ENCODE measurements at regions not wholly inside any gene's neighbourhood (a gene's known extent, or its start where the extent isn't known, plus 50 kb on each side); places are given as distances from the start of the nearest gene placed in this dataset.
"Not testable (repeated sequence)": the region's sequence is repeated elsewhere in the genome, so short reads cannot be mapped to it uniquely, and the experiment has no call there.

DNA sequence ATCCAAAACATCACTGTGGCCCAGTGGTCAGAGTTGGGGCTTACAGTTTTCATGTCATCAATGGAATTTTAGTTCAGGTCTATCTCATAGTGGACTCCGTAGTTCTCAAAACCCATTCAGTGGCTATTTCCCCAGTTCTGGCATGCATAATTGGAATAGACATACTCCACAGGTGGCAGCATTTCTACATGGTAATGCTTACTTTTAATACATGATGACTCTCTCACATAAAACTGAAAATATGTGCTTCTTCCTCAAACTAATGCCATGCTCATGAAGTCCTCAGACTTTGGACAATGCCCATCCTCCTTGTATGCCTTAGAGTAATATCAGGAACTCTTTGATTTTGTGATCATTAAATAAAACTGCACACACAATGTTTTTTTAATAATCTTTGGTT, 857.4 kb upstream of the GOT2 start:
- no peak for DNase-seq

DNA sequence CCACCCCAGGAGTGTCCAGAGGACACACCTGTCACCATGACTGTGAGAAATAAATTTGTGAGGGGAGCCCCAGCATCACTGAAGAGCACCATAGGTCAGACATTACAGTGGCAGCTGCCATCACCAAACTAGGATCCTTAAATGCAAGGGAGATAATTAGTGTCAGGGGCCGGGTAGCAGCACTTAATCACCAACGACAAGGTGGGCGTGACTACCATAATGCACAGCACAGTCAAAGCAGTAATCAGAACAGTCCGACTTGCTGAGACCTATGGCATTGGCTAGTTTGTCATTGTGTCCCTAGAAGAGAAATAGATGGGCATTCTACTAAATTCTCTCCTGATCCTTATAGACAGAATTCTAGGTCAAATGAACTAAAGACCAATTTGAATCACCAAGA, 856.7 kb upstream of the GOT2 start:
- no peak for DNase-seq

DNA sequence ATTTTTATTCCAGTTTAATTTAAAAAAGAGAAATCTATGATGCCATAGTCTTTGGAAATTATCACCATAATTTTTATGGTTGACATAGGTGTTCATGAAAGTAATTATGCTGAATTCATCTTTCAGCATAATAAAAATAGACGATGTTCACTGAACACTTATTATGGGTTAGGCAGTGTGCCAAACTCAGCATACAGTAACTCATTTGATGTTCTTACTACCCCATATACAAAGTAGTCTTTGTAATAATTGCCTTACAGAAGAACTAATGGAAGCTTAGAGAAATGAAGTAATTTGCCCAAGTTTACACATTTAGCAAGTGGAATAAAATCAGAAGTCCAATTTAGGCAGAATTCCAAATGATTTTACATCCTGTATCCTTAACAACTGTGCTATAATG, 852.2 kb upstream of the GOT2 start:
- DNase-seq: no peak

DNA sequence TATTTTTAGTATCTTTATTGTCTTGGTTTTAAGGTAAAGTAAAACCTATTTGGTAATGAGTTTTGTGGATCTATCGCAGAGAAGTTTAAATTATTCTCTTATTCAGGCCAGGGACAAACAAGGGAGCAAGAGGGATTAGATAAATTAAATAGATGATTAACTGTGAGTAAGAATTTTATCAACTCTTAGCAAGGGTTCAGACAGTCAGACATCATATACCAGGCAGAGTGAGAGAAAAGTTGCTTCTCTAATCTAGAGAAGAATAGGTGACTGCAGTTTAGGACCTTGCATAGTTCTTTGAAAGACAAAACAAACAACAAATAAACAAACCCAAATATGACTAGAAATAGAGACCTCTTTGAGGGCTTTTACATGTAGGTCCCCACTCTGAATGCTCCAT, 840.2 kb upstream of the GOT2 start:
- no peak for DNase-seq

DNA sequence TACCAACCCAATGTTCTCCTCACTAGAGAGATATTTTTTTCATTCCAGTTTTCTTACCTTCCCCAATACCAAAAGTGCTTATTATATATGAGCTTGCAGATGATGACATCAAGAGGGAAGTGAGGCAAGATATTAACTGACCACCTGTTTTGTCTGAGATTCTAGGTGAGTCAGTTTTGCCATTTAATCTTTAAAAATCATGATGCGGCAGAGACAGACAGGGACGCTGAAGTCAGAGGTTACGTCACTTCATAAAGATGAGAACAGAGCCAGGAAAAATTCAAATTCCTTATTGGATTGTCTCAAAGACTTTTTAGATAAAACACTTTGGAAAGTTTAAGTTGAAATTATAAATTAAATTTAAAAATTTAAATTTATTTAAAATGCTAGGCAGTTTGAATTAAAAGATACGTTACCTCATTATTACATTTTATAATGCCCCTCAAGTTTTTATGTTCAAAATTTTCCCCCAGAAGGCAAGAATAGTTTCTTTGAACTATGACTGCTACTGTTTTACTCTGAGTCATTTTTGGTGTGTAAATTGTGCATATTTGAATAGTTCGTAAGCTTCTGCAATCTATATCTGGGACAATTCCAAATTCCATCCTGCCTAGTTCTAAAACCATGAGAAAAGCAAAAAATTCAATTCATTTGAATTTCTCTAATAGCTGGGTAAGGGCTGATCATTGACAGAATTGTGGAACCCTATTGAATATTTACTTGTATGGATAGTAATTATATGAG, 839.6 kb upstream of the GOT2 start:
- no peak for DNase-seq

DNA sequence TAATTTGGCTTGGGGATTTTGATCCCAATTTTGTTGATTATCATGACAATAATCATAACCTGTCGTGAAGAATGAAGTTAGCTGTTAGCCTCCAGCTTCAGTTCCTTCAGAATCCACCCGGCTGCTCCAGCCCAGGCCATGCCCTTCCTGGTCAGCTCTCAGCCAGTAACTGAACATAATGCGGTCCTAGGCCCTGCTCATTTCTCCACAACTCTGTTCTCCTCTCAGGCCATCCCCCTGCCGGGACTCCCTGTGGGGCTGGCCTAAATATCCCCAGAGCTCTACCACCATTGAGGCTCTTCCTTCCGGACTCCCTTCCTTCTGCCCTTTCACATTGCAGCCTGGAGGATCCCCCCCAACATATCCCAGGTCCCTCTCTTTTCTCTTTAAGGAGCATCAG, 833.4 kb upstream of the GOT2 start:
- no peak for DNase-seq

DNA sequence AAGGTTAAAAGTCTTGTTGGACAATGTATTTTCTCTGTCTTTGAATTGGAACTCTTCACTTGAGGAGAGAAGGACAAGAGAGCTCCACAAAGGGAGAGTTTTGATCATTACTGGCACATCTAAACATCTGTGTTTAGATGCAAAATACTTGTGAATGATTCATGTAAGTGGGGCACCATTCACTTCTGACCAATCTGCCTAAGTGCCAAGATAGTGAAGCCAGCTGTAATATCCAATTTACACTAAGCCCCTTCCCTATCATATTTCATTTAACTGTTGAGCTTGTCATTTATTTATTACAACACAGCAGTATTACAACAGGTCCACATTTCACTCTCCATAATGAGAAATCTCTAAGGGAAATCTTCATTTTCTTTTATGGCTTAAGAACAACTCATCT, 832.3 kb upstream of the GOT2 start:
- no peak for DNase-seq

DNA sequence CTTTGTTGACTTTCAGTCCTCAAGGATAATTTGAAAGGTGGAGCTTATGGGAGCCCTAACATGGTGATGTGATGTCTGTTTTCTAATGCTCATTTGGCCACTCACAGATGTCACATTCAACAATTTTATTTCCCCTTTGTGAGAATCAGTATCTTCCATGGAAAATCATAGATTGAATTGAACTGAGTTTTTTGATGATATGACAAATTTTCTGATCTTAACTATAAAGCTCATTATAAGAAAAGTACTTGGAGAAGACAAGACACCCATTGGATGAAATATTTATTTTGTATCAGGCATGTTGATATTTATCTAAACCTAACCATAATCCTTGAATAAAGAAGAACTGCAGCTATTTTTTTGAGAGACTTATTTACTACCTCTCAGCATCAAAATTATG, 824.6 kb upstream of the GOT2 start:
- DNase-seq: no peak

DNA sequence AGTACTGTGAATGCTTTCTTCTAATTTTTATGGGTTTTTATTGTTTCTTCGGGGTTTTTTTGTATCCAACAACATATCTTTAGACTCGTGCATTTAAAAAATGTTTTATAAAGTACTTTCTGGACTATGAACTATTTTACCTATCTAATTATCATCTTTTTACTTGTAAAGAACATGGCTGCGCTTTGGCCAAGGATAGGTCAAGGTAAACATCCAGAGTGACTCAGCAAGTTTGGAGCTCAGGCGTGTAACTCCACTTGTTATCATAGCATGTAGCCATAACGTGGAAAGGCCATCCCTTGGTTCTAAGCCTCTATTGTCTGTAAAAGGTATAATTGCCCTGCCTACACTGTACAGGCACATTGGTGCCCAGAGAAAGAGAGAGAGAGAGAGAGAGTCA, 818.0 kb upstream of the GOT2 start:
- no peak for DNase-seq

DNA sequence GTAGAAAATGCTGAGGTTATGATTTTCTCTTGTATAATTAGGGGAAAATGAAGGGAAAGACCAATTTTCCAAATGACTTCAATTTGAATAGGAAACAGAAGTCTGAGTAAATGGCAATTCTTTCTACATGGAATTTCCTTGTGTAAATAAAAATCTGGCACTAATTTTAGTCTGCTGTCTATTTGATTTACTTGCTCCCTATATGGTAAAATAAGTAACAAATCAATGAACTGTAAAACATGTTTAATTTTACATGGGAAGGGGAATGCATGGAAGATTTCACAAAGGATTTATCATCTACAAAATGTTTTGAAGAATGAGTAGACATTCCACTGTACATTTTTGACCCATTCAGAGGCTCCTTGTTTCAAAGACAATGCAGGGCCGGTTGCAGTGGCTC, 811.6 kb upstream of the GOT2 start:
- DNase-seq: no peak

DNA sequence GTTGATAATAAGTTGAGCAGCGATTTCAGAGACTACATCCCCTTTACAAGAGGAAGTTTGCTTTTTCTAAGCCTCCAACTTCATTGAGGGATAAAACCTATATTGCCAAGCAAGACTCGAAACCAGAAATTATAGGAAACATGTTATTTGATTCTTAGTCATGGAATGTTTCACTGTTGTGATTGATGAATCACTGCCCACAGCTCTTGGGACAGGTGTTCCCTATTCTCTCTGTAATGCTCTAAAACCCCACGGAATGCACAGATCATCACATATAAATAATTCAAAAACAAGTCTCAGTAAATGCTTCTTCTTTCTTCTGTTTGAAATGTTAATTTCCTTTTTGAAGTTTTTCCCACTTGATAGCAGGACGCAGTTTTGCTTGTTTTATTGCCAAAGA, 809.5 kb upstream of the GOT2 start:
- no peak for DNase-seq

DNA sequence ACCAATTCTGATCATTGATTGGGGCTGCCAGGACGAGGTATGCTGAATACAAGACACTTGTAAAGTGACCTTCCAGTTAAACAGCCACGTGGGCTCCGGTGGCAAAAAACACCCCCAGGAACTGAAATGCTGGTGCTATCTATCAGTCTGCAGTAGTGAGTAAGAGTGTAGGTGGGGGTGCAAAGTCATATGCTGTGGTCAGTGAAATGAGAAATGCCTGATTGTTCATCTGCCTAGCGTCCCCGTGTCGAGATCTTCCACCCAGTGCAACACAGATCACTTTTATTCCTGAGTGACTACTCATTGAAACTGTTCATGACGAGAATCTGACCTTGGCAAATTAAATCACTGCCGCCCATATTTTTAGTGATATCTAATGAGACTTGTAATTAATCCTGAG, 806.5 kb upstream of the GOT2 start:
- peak; percentile 12 for DNase-seq

DNA sequence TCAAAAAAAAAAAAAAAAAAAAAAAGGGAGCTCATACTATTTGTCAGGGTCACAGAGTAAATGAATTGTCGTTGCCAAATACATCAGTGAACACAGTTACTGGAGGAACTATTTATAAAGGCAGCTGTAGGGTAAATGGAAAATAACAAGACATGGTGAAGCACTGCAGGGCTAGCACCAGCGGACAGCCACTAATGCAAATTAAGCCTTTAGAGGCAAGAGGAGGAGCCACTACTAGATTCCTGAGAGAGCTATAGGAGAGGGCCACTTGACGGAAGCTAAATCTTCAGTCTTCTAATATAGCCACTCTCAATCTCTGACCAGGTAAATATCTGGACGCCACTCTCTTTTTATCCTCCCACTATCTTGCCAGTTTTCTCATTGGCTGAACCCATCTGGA, 801.2 kb upstream of the GOT2 start:
- no peak for DNase-seq

DNA sequence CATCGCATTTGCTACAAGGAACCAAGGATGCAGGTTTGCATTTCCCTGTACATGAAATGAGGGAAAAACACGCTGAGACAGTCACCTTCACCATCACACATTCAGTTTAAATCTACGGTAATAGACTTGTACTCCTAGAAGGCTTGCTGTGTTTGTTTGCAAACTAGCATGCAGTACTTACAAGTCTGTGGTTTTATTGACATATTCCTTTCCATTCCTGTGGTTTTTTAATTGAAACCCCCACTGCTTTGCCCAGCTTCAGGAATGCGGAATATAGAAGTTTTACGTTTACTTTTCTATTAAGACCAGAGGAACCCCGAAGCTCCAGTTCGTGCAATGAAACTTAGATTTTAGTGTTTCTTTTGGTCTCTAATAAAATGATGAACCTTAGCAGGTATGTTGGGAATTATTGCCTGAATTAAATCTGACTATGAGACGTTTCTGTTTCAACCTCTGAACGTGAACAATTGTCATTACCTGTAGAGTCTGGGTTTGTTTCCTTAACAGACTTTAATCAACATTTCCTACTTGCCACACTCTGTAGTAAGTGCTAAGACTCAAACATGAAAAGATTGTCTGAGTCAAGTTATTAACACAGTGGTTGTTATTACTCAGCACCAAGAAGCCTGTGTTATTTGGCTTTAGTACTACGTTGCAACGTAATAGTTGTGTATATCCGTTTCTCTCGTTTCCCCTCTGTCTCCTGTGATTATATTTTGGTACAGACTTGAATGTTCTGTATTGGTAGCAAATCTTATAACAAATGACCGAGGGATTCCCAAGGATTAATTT, 793.3 kb upstream of the GOT2 start:
- DNase-seq: no peak

DNA sequence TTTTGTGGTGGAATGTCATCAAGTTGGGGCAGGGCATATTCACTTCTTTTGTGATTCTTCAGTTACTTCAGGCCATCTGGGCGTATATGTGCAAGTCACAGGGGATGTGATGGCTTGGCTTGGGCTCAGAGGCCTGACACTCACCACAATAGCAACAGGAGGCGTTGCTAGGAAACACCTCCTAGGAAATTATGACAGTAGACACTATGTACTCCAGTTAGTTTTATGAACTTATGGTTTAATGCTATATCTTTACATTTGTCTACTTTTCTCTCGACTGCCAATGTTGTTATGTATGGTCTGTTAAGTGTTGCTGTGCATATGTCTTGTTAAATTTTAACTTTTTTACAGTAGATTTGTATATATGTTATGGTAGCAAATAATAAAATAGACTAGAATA, 788.7 kb upstream of the GOT2 start:
- DNase-seq: no peak

DNA sequence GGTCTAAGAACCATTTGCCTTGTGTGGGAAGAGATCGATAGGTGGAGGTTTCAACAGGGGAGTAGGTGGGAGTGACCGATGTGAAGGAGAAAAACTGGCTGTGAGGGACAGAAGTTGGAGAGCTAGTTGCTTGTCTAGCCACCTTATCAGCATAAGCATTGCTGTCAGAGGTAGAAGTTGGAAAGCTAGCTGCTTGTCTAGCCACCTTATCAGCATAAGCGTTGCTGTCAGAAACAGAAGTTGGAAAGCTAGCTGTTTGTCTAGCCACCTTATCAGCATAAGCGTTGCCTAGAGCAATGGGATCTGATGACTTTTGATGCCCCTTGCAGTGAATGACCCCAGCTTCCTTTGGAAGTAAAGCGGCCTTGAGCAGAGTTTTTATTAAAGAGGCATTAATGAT, 784.6 kb upstream of the GOT2 start:
- DNase-seq: not testable (repeated sequence)

DNA sequence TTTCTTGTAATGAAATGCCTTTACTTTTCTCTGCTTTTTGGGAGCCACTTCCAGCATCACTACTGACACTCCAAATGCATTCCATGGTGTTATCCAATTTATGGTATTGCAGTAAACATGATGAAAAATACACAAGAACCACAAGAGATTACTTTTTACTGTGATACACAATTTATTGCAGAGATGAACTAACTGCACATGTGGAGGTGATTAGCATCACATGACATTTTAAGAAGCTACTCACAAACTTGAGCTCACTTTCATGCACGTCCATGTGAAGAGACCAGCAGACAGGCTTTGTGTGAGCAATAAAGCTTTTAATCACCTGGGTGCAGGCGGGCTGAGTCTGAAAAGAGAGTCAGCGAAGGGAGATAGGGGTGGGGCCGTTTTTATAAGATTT, 780.5 kb upstream of the GOT2 start:
- no peak for DNase-seq

DNA sequence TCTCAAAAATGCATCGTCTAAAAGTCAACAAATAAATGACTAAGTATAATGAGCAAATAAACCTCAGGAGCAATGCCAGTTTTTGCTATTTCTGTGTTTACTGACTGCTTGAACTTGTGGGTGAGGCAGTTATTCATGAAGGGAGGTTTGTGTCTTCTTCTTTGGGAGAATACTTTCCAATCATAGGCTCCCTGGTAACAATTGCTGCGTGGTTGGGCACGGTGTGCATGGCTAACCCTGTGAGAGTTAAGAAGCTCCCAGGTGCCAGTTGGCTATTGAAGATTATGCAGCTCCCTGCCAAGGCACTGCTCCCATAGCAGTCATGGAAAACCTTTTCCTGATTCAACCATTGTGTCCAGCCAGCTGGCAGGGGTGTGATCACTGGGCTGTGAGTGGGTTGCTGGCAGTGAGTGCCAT, 775.9 kb upstream of the GOT2 start:
- no peak for DNase-seq

DNA sequence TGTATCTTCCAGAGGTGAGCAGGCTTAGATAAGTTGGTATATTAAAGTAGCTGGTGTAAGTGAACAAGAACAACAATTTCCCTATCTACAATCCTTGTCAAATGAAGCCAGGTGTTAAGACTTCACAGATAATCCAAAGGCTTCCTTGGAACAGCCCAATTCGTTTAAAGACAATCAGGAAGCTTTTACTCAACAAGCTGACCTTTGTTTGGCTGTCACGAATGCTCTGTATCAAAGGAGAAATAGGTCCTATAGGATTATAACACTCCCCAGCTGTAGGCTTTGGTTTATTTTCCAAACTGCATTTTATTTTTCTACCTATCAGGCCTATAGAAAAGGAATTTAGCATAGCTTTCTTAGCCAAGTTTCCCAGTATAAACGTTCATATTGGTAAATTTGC, 766.5 kb upstream of the GOT2 start:
- DNase-seq: peak; percentile 49

DNA sequence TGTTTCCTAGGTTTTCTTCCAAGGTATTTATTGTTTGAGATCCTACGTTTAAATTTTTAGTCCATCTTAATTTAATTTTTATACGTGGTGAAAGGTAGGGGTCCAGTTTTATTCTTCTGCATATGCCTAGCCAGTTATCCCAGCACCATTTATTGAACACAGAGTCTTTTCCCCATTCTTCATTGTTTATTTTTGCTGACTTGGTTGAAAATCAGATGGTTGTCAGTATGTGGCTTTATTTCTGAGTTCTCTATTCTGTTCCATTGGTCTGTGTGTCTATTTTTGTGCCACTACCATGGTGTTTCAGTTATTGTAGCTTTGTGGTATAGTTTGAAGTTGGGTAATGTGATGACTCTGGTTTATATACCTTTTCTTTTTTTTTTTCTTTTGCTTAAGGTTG, 753.0 kb upstream of the GOT2 start:
- DNase-seq: no peak

DNA sequence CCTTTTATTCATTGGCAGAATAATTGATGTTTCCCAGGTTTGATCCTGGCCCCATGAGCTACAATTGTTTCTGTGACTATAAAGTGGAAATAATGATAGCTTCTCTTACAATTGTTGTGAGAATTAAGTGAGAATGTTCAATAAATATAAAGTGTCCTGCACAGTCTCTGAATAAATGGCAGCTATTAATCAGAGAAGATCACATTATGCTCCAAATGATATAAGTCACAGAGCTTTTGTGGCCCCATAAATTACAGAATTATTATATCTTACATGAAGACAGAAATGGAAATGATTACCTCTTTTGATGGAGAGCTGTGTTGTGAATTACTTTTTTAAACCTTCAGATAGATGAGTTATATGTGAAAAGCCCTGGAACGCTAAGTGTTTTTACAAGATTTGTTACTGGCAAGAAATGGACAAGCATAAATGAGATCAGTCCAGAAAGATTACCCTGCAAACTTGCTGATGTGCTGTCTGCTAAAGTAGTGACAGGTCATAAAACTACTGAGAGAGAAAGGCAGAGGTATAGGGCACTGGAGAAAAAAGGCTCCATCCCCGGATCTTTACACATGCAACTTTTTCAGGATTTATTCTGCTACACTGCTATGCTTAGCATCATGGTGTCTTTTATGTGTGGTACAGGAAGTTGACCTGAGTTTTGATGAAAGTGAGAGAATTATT, 750.9 kb upstream of the GOT2 start:
- no peak for DNase-seq

DNA sequence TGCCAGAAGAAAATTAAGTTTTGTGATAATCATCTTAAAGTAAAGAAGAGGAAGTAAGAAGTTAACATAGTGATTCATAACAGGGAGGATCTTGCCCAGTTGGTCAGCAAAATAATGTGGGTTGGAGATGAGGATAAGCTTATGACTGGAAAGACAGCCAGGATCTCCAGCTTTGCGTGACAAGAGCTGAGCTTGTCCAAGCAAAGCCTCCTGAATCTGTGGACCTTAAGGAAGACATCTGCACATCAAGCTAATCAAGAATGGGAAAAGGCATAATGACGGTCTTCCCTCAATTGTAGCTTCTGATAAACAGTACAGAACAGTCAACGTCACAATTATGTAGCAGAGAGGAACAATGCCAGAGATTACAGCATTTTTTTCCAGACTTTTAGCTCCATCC, 744.7 kb upstream of the GOT2 start:
- no peak for DNase-seq

DNA sequence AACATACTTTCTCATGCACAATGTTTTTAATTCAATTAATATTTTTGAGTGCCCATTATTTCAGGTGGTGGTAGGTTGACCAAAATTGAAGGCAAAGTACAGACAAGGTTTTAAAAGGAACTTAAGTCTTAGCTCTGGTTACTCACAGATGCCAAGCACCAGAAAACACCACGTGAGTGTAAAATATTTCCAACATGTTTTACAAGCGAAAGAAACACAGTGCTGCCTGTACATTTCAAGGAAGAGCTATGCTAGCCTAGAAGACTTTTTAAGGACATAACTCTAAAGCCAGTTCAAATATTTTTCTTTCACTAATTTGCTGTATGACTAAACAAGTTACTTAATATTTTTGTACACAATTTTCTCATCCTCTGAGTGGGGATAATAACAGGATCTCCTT, 736.4 kb upstream of the GOT2 start:
- DNase-seq: no peak

DNA sequence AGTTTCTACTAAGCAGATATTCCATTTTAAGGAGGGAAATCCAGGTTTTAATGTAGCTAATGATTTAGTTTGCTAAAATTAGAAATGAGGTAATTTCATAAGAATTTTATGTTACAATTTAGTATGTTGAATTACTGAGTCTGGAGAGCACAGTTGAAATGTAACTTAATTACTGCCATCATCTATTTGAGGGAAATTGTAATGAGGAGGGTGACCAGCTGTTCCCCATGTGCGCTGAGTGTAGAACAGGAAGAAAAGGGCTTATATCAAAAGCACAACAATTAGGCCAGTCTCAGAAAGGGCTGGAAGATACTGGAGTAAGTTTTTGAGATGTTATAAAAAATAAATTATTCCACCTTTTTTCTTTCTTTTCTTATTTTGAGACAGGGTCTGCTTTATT, 735.1 kb upstream of the GOT2 start:
- no peak for DNase-seq
